ENCODE measurements at regions not wholly inside any gene's neighbourhood (a gene's known extent, or its start where the extent isn't known, plus 50 kb on each side); places are given as distances from the start of the nearest gene placed in this dataset.

DNA sequence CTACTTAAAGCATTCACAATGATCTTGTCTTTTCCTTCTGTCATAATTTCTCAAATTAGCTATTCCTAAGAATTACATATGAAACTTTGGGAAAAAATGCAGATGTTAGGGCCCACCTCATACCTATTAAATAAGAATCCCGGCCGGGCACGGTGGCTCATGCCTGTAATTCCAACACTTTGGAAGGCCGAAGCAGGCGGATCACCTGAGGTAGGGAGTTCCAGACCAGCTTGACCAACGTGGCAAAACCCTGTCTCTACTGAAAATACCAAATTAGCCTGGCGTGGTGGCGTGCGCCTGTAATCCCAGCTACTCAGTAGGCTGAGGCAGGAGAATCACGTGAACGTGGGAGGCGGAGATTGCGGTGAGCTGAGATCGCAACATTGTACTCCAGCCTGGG, 158.4 kb upstream of the TLL1 start:
- TF ChIP-seq, protein P1, sequence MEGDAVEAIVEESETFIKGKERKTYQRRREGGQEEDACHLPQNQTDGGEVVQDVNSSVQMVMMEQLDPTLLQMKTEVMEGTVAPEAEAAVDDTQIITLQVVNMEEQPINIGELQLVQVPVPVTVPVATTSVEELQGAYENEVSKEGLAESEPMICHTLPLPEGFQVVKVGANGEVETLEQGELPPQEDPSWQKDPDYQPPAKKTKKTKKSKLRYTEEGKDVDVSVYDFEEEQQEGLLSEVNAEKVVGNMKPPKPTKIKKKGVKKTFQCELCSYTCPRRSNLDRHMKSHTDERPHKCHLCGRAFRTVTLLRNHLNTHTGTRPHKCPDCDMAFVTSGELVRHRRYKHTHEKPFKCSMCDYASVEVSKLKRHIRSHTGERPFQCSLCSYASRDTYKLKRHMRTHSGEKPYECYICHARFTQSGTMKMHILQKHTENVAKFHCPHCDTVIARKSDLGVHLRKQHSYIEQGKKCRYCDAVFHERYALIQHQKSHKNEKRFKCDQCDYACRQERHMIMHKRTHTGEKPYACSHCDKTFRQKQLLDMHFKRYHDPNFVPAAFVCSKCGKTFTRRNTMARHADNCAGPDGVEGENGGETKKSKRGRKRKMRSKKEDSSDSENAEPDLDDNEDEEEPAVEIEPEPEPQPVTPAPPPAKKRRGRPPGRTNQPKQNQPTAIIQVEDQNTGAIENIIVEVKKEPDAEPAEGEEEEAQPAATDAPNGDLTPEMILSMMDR (tag by site-specific recombination; IDR thresholded peaks at IDR 0.05) = no peak
- TF ChIP-seq GLI4 (tag by site-specific recombination; IDR thresholded peaks at IDR 0.05) = no peak
- no peak for TF ChIP-seq ZNF174 (tag by site-specific recombination; IDR thresholded peaks at IDR 0.05)
- TF ChIP-seq, protein P2, sequence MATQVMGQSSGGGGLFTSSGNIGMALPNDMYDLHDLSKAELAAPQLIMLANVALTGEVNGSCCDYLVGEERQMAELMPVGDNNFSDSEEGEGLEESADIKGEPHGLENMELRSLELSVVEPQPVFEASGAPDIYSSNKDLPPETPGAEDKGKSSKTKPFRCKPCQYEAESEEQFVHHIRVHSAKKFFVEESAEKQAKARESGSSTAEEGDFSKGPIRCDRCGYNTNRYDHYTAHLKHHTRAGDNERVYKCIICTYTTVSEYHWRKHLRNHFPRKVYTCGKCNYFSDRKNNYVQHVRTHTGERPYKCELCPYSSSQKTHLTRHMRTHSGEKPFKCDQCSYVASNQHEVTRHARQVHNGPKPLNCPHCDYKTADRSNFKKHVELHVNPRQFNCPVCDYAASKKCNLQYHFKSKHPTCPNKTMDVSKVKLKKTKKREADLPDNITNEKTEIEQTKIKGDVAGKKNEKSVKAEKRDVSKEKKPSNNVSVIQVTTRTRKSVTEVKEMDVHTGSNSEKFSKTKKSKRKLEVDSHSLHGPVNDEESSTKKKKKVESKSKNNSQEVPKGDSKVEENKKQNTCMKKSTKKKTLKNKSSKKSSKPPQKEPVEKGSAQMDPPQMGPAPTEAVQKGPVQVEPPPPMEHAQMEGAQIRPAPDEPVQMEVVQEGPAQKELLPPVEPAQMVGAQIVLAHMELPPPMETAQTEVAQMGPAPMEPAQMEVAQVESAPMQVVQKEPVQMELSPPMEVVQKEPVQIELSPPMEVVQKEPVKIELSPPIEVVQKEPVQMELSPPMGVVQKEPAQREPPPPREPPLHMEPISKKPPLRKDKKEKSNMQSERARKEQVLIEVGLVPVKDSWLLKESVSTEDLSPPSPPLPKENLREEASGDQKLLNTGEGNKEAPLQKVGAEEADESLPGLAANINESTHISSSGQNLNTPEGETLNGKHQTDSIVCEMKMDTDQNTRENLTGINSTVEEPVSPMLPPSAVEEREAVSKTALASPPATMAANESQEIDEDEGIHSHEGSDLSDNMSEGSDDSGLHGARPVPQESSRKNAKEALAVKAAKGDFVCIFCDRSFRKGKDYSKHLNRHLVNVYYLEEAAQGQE (tag by site-specific recombination; IDR thresholded peaks at IDR 0.05) = no peak
- TF ChIP-seq, protein P3, sequence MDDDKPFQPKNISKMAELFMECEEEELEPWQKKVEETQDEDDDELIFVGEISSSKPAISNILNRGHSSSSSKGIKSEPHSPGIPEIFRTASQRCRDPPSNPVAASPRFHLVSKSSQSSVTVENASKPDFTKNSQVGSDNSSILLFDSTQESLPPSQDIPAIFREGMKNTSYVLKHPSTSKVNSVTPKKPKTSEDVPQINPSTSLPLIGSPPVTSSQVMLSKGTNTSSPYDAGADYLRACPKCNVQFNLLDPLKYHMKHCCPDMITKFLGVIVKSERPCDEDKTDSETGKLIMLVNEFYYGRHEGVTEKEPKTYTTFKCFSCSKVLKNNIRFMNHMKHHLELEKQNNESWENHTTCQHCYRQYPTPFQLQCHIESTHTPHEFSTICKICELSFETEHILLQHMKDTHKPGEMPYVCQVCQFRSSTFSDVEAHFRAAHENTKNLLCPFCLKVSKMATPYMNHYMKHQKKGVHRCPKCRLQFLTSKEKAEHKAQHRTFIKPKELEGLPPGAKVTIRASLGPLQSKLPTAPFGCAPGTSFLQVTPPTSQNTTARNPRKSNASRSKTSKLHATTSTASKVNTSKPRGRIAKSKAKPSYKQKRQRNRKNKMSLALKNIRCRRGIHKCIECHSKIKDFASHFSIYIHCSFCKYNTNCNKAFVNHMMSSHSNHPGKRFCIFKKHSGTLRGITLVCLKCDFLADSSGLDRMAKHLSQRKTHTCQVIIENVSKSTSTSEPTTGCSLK (tag by site-specific recombination; IDR thresholded peaks at IDR 0.05) = no peak
- TF ChIP-seq ZNF24 (tag by site-specific recombination; IDR thresholded peaks at IDR 0.05) = no peak
- no peak for TF ChIP-seq ZBTB8A (tag by site-specific recombination; IDR thresholded peaks at IDR 0.05)
- no peak for TF ChIP-seq ZNF521 (tag by site-specific recombination; IDR thresholded peaks at IDR 0.05)
- no peak for TF ChIP-seq ZNF335 (tag by site-specific recombination; conservative IDR thresholded peaks at IDR 0.05)
- no peak for TF ChIP-seq YY1 (tag by site-specific recombination; IDR thresholded peaks at IDR 0.05)
